ENCODE measurements at regions not wholly inside any gene's neighbourhood (a gene's known extent, or its start where the extent isn't known, plus 50 kb on each side); places are given as distances from the start of the nearest gene placed in this dataset.

DNA sequence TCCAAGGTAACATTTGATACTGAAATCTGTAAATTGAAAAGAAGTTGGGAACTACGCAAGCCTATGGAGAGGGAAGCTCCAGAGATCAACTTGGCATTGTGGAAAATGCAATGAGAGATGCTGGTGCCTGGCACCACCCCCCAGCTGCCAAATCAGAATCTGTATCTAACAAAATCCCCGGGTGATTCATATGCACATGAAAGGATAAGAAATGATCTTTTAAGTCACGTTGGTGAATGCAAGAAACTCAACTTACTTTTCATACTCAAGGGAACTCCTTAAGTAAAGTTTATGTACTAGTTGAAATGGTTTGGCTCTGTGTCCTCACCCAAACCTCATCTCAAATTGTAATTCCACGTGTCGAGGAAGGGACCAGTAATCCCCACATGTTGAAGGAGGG, 158.5 kb upstream of the MYO16 start:
- 86% methylated on average over 3 of the region's 5 CpGs for WGBS
- no peak overlapping the region for H2BK5ac ChIP-seq (ENCODE audit: low read depth, low read length, poor library complexity, severe bottlenecking)
- no peak overlapping the region for H3K27ac ChIP-seq (ENCODE audit: low read length, poor library complexity, severe bottlenecking)
- no peak overlapping the region for H3K4ac ChIP-seq (ENCODE audit: low read depth in 1 of 2, low read length in 2 of 2)
- no peak for DNase-seq
- no peak overlapping the region for H2AFZ ChIP-seq (ENCODE audit: low read depth, low read length)
- H2BK120ac ChIP-seq (ENCODE audit: low read depth, low read length), result no peak overlapping the region
- H4K8ac ChIP-seq (ENCODE audit: low read length), result no peak overlapping the region
- no peak overlapping the region for H3K14ac ChIP-seq (ENCODE audit: low read length in 2 of 2)
- H3K4me1 ChIP-seq (ENCODE audit: control insufficient read depth, insufficient read depth, low read depth, low read length), result no peaks in the 10 kb centered on the region
- no peak overlapping the region for H3K9ac ChIP-seq (ENCODE audit: low read length)
- H2AK5ac ChIP-seq (ENCODE audit: low read length, severe bottlenecking), result no peak overlapping the region
- peaks cover 0 to 2% of the 10 kb centered on the region in 2 experiments for H3K27me3 ChIP-seq (ENCODE audit: control insufficient read depth in 1 of 2, insufficient read depth in 1 of 2, low read length in 2 of 2)
- no peaks in the 10 kb centered on the region for H3K9me3 ChIP-seq (ENCODE audit: control insufficient read depth, low read length)
- H3K36me3 ChIP-seq (ENCODE audit: control insufficient read depth in 1 of 2, insufficient read depth in 2 of 2, low read depth in 1 of 2, low read length in 2 of 2), result no peaks in the 10 kb centered on the region
- no peak overlapping the region for H2BK15ac ChIP-seq (ENCODE audit: low read depth, poor library complexity, severe bottlenecking)
- H4K91ac ChIP-seq (ENCODE audit: low read length), result no peak overlapping the region
- no peak overlapping the region for H3K23ac ChIP-seq (ENCODE audit: low read length in 2 of 2)
- H2BK12ac ChIP-seq (ENCODE audit: low read length in 2 of 2), result no peak overlapping the region
- H3K79me1 ChIP-seq (replicated peaks; ENCODE audit: low read length, poor library complexity, severe bottlenecking), result no peaks in the 10 kb centered on the region
- H3K4me2 ChIP-seq (ENCODE audit: low read length, poor library complexity, severe bottlenecking), result no peak overlapping the region
- no peak overlapping the region for H3K18ac ChIP-seq (ENCODE audit: low read depth in 1 of 2, low read length in 2 of 2)
- H3K4me3 ChIP-seq (ENCODE audit: insufficient read depth in 1 of 2, low read depth in 1 of 2, low read length in 2 of 2), result no peak overlapping the region

DNA sequence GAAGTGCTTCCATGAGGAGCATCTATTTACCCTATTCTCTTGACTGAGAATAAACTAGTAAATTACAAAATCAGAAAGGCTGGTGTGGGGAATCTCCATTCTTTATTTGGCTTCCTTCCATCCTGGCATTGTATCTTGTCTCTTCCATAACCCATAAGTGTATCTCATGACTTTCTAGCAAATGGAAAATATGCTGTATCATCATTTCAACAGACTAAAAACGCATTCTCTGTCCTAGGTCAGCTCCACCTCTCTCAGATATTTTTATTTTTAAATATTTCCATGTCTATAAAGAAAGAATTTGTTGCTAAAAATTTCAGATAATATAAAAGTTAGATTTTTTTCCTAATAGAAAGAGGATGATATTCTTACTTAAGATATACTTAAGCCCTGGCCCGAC, 154.2 kb upstream of the MYO16 start:
- H4K8ac ChIP-seq (ENCODE audit: low read length), result no peak overlapping the region
- H2BK5ac ChIP-seq (ENCODE audit: low read depth, low read length, poor library complexity, severe bottlenecking), result no peak overlapping the region
- no peak overlapping the region for H2AFZ ChIP-seq (ENCODE audit: low read depth, low read length)
- no peak overlapping the region for H3K4ac ChIP-seq (ENCODE audit: low read depth in 1 of 2, low read length in 2 of 2)
- H2BK15ac ChIP-seq (ENCODE audit: low read depth, poor library complexity, severe bottlenecking), result no peak overlapping the region
- no peak for DNase-seq
- H3K14ac ChIP-seq (ENCODE audit: low read length in 2 of 2), result no peak overlapping the region
- peaks cover 0 to 2% of the 10 kb centered on the region in 2 experiments for H3K27me3 ChIP-seq (ENCODE audit: control insufficient read depth in 1 of 2, insufficient read depth in 1 of 2, low read length in 2 of 2)
- H2BK12ac ChIP-seq (ENCODE audit: low read length in 2 of 2), result no peak overlapping the region
- H2BK120ac ChIP-seq (ENCODE audit: low read depth, low read length), result no peak overlapping the region
- no peak overlapping the region for H3K27ac ChIP-seq (ENCODE audit: low read length, poor library complexity, severe bottlenecking)
- H3K4me3 ChIP-seq (ENCODE audit: insufficient read depth in 1 of 2, low read depth in 1 of 2, low read length in 2 of 2), result no peak overlapping the region
- H3K79me1 ChIP-seq (replicated peaks; ENCODE audit: low read length, poor library complexity, severe bottlenecking), result no peaks in the 10 kb centered on the region
- no peak overlapping the region for H3K23ac ChIP-seq (ENCODE audit: low read length in 2 of 2)
- 93% methylated on average over 1 of the region's 2 CpGs for WGBS
- H3K4me2 ChIP-seq (ENCODE audit: low read length, poor library complexity, severe bottlenecking), result no peak overlapping the region
- H2AK5ac ChIP-seq (ENCODE audit: low read length, severe bottlenecking), result no peak overlapping the region
- H3K18ac ChIP-seq (ENCODE audit: low read depth in 1 of 2, low read length in 2 of 2), result no peak overlapping the region
- no peaks in the 10 kb centered on the region for H3K9me3 ChIP-seq (ENCODE audit: control insufficient read depth, low read length)
- H3K4me1 ChIP-seq (ENCODE audit: control insufficient read depth, insufficient read depth, low read depth, low read length), result no peaks in the 10 kb centered on the region
- no peak overlapping the region for H3K9ac ChIP-seq (ENCODE audit: low read length)
- no peak overlapping the region for H4K91ac ChIP-seq (ENCODE audit: low read length)
- H3K36me3 ChIP-seq (ENCODE audit: control insufficient read depth in 1 of 2, insufficient read depth in 2 of 2, low read depth in 1 of 2, low read length in 2 of 2), result no peaks in the 10 kb centered on the region

DNA sequence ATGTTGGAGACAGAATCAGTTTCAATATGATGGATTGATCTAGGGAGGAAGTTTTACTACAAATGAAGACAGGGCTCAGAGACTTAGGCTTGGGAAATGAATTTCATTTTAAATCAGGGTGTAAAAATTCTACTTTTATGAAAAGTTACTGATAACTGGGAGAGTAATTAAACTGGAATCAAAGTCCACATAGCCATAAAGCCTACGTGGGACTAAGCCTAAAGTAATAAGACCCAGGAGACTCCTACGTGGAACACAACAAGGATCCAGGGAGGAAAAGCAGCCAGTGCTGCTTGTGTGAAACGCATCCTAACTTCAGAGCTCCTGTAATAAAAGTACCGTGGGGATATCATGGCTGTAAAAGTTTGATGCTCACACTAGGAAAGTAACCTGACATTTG, 152.0 kb upstream of the MYO16 start:
- Histone ChIP-seq H3K14ac (ENCODE audit: low read length in 2 of 2) (no peak overlapping the region), H3K4me3 (ENCODE audit: insufficient read depth in 1 of 2, low read depth in 1 of 2, low read length in 2 of 2) (no peak overlapping the region)
- 65% methylated on average over 4 of the region's 4 CpGs for WGBS

DNA sequence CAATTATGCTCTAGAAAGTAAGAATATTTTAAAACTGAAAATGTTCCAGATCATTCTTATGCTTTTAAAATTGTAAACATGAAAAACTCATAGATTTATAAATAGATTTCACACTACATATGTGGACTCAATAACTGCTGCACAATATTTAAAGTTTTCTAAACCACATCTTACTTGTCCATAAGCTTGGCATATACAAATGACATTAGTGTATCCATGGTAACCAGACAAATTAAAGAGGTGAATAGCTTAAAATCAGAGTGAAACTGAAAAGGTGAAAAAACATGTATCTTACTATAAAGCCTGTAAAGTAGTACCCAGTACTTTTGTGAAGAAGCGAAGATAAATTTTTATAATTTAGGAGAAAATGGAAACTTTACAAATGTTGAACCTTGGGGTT, 151.2 kb upstream of the MYO16 start:
- H2BK5ac ChIP-seq (ENCODE audit: low read depth, low read length, poor library complexity, severe bottlenecking), result no peak overlapping the region
- no peak overlapping the region for H2BK120ac ChIP-seq (ENCODE audit: low read depth, low read length)
- H3K4ac ChIP-seq (ENCODE audit: low read depth in 1 of 2, low read length in 2 of 2), result no peak overlapping the region
- H3K23ac ChIP-seq (ENCODE audit: low read length in 2 of 2), result no peak overlapping the region
- H2BK12ac ChIP-seq (ENCODE audit: low read length in 2 of 2), result no peak overlapping the region
- WGBS, result no CpG with 5 or more reads among the region's 1 CpG
- DNase-seq, result no peak
- H2AFZ ChIP-seq (ENCODE audit: low read depth, low read length), result no peak overlapping the region
- H4K8ac ChIP-seq (ENCODE audit: low read length), result no peak overlapping the region
- H2BK15ac ChIP-seq (ENCODE audit: low read depth, poor library complexity, severe bottlenecking), result no peak overlapping the region
- H3K4me3 ChIP-seq (ENCODE audit: insufficient read depth in 1 of 2, low read depth in 1 of 2, low read length in 2 of 2), result no peak overlapping the region
- H3K9me3 ChIP-seq (ENCODE audit: control insufficient read depth, low read length), result no peaks in the 10 kb centered on the region
- no peak overlapping the region for H3K27ac ChIP-seq (ENCODE audit: low read length, poor library complexity, severe bottlenecking)
- H3K79me1 ChIP-seq (replicated peaks; ENCODE audit: low read length, poor library complexity, severe bottlenecking), result no peaks in the 10 kb centered on the region
- no peak overlapping the region for H3K14ac ChIP-seq (ENCODE audit: low read length in 2 of 2)
- no peak overlapping the region for H2AK5ac ChIP-seq (ENCODE audit: low read length, severe bottlenecking)
- H3K27me3 ChIP-seq (ENCODE audit: control insufficient read depth in 1 of 2, insufficient read depth in 1 of 2, low read length in 2 of 2), result peaks cover 0 to 2% of the 10 kb centered on the region in 2 experiments
- H3K36me3 ChIP-seq (ENCODE audit: control insufficient read depth in 1 of 2, insufficient read depth in 2 of 2, low read depth in 1 of 2, low read length in 2 of 2), result no peaks in the 10 kb centered on the region
- no peak overlapping the region for H3K18ac ChIP-seq (ENCODE audit: low read depth in 1 of 2, low read length in 2 of 2)
- no peak overlapping the region for H3K9ac ChIP-seq (ENCODE audit: low read length)
- no peak overlapping the region for H3K4me2 ChIP-seq (ENCODE audit: low read length, poor library complexity, severe bottlenecking)
- H3K4me1 ChIP-seq (ENCODE audit: control insufficient read depth, insufficient read depth, low read depth, low read length), result no peaks in the 10 kb centered on the region
- no peak overlapping the region for H4K91ac ChIP-seq (ENCODE audit: low read length)

More for the DNA sequence above, 152.0 kb upstream of the MYO16 start:
- Histone ChIP-seq H4K91ac (ENCODE audit: low read length) (no peak overlapping the region), H3K23ac (ENCODE audit: low read length in 2 of 2) (no peak overlapping the region), H3K79me1 (replicated peaks; ENCODE audit: low read length, poor library complexity, severe bottlenecking) (no peaks in the 10 kb centered on the region), H3K4me1 (ENCODE audit: control insufficient read depth, insufficient read depth, low read depth, low read length) (no peaks in the 10 kb centered on the region), H2BK5ac (ENCODE audit: low read depth, low read length, poor library complexity, severe bottlenecking) (no peak overlapping the region), H2BK15ac (ENCODE audit: low read depth, poor library complexity, severe bottlenecking) (no peak overlapping the region), H2AFZ (ENCODE audit: low read depth, low read length) (no peak overlapping the region), H3K4me2 (ENCODE audit: low read length, poor library complexity, severe bottlenecking) (no peak overlapping the region), H4K8ac (ENCODE audit: low read length) (no peak overlapping the region), H3K27ac (ENCODE audit: low read length, poor library complexity, severe bottlenecking) (no peak overlapping the region), H2BK12ac (ENCODE audit: low read length in 2 of 2) (no peak overlapping the region), H2AK5ac (ENCODE audit: low read length, severe bottlenecking) (no peak overlapping the region), H2BK120ac (ENCODE audit: low read depth, low read length) (no peak overlapping the region), H3K36me3 (ENCODE audit: control insufficient read depth in 1 of 2, insufficient read depth in 2 of 2, low read depth in 1 of 2, low read length in 2 of 2) (no peaks in the 10 kb centered on the region), H3K18ac (ENCODE audit: low read depth in 1 of 2, low read length in 2 of 2) (no peak overlapping the region), H3K9ac (ENCODE audit: low read length) (no peak overlapping the region), H3K4ac (ENCODE audit: low read depth in 1 of 2, low read length in 2 of 2) (no peak overlapping the region), H3K9me3 (ENCODE audit: control insufficient read depth, low read length) (no peaks in the 10 kb centered on the region), H3K27me3 (ENCODE audit: control insufficient read depth in 1 of 2, insufficient read depth in 1 of 2, low read length in 2 of 2) (peaks cover 0 to 2% of the 10 kb centered on the region in 2 experiments)
- no peak for DNase-seq

Data from mesenchymal stem cell (in vitro differentiated cells and primary cell).